ENCODE measurements at regions not wholly inside any gene's neighbourhood (a gene's known extent, or its start where the extent isn't known, plus 50 kb on each side); places are given as distances from the start of the nearest gene placed in this dataset.

GRCh38 chr9:89804766-89805531 is 200.1 kb downstream of the GADD45G start:
- no peak for TF ChIP-seq POLR2A (IDR thresholded peaks at IDR 0.05)
- TF ChIP-seq CTCF (IDR thresholded peaks at IDR 0.05): no peak
